Brain pericyte (primary cell): ENCODE measurements at regions not wholly inside any gene's neighbourhood (a gene's known extent, or its start where the extent isn't known, plus 50 kb on each side); places are given as distances from the start of the nearest gene placed in this dataset.
"Not testable (repeated sequence)": the region's sequence is repeated elsewhere in the genome, so short reads cannot be mapped to it uniquely, and the experiment has no call there.

ENCODE experiments used
- DNase-seq: peaks from one replicate; pipeline ENCODE4 v3.0.0-alpha.2; 2012; ENCODE audit warnings: low read depth, low spot score

DNA sequence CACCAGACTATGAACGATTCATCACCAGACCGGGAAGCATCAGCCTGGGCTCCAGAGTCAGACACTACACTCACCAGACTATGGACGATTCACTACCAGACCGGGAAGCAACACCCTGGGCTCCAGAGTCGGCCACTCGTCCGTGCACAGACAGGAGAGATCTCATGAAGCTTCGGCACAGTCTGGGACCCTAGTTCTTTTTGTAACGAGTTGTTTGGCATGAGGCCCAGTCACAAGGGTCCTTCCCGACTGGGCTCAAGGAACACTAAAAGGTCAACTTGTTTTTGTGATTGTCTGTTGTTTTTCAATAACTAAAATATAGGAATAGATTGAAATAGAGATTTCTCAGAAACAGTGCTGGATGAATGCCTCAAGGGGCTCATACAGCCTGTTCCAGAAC, 1141.6 kb upstream of the MIR17HG start:
- DNase-seq: no peak

DNA sequence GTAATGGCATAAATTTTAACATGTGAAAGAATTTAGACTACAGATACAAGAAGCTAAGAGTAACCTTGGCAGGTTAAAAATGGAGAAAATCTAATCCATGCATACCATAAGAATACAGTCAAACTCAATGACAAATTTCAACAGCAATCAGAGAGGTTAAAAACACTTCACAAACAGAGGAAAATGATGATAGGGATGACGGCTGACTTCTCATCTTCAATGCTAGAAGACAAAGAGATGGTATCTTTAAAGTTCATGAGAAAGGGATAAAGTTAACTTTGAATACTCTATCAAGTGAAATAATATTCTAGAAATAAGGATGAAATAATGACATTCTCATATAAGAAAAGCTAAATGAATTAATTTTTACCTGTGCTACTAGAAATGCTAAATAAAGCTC, 1130.2 kb upstream of the MIR17HG start:
- no peak for DNase-seq

DNA sequence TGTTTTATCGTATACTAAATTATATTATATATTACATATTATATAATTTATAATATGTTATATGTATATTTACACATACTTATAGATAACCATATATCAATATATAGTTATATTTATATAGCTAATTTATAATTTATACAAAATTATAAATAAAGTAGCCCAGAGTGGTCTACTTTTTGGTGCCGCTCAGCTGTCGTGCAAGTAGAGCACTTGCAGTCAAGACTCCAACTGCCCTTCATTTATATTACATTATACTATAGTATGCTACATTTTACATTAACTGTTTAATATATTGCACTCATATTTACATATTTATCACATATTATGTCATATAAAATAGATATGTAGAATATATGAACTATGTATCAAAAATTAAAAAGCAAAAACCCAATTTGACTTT, 1124.7 kb upstream of the MIR17HG start:
- DNase-seq: no peak

DNA sequence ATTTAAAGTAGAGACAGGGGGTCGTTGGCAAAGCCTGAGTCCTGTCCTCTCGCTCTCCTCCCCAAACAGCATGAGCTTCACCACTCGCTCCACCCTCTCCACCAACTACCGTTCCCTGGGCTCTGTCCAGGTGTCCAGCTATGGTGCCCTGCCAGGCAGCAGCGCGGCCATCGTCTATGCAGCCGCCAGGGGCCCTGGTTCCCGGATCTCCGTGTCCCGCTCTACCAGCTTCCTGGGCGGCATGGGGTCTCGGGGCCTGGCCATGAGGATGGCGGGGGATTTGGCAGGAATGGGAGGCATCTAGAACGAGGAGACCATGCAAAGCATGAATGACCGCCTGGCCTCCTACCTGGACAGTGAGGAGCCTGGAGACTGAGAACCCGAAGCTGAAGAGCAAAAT, 1117.2 kb upstream of the MIR17HG start:
- no peak for DNase-seq

DNA sequence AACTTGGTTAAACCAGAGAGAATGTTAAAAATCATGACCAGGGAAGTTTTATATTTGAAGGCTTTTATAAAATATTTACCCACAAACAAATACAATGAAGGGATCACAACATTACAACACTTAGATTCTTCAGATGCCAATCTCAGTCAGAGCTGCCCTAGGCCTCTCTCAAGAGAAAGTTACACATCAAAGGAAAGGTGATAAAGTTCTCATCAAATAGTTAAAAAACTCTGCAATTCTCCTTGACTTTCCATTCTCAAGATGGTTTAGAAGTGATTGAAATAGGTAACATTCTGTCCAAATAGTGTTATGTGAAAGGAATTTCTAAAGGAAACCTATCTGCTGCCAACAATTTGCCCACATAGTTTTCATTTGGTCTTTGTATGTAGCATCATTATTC, 1115.2 kb upstream of the MIR17HG start:
- DNase-seq: no peak

DNA sequence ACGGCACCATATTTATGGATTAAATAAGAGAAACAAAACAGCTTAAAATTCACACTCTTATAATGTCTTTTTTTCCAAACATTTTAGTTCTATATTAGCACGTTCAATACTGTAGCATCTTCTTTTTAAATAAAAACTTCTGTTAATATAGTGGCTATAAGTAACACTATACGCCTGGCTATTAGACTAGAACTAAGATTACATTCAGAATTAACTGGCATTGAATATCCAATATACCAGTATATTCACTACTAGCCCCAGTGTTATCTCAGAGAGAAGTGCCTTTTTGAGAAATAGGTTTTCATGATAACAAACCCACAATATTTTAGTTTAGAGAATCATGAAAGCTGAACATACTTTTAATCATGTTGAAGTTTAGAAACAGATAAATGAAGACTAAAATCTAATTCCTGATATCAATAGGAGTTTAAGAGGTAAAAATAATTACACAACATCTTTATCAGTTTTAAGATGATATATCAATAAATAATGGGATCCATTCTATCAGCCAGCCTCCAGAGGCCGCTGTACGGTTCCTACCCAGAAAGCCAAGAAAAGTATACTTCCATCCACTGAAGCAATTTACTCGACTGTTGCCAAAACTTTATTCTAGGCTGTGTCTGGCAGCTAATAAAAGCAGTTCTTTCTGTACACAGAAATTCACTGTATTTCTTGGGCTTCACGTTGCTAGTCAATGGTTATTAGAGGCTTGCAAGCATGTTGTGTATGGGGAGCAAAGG, 1113.4 kb upstream of the MIR17HG start:
- no peak for DNase-seq

DNA sequence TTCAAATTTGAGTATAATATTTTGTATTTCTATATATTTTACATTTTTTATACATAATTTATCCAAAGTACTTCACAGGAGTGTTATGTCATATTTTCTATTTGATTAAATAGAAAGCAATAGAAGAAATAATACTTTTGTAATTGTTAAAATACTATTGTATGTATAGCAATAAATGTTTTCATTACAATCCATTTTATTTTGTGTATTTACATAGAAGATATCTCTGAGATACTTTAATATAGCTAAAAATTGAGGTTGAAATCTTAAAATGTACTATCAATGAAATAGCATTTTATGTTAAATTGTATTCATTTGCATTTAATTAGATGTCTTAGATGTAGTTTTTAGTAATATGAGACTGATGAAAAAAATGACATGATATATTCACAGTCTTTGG, 1109.6 kb upstream of the MIR17HG start:
- no peak for DNase-seq

DNA sequence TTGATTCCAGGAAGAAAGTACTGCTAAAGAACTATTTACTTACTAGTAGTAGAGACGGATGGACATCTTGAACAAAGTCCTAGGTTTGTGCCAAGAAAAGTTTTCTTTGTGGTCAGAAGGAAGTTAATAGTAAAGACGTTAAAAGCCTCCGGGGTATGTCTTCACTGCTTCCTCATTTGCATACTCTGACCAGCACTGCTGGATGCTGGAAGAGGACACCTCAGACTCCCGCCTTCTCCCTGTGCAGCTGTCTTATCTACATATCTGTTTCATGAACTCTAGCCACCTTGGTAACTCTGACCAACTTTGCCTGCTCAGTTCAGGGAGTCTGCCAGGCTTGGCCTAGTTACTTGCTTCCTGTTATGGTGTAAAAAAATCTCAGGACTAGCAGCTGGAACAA, 1109.1 kb upstream of the MIR17HG start:
- no peak for DNase-seq

DNA sequence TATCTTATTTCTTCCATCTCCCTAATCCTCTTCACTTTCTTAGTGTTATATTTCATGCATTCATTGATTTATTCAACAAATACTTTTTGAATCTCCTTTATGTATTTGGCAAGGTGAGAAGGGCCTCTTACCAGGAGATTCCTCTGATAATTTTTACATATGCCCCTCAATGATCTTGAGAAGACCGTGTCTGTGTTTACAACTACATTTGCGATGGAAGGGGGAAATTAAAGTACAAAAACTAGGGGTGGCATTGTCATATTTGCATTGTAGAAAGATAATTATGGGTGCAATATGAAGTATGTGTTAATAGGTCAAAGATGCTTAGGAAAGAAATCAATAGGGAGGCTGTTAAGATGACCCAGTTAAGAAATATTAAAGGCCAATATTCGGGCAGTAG, 1108.4 kb upstream of the MIR17HG start:
- no peak for DNase-seq

DNA sequence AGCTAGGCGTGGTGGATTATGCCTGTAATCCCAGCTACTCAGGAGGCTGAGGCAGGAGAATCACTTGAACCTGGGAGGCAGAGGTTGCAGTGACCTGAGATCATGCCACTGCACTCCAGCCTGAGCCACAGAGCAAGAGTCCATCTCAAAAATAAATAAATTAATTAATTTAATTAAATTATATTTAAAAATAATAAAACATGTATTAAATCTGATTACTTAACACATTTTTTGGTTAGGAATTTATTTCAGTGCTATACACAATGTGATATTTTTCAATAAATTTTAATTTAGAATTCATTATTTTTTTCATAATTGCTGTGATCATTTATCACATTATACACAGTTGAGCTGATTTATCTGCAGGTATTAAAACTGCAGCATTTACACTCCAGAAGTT, 1101.5 kb upstream of the MIR17HG start:
- DNase-seq: no peak

DNA sequence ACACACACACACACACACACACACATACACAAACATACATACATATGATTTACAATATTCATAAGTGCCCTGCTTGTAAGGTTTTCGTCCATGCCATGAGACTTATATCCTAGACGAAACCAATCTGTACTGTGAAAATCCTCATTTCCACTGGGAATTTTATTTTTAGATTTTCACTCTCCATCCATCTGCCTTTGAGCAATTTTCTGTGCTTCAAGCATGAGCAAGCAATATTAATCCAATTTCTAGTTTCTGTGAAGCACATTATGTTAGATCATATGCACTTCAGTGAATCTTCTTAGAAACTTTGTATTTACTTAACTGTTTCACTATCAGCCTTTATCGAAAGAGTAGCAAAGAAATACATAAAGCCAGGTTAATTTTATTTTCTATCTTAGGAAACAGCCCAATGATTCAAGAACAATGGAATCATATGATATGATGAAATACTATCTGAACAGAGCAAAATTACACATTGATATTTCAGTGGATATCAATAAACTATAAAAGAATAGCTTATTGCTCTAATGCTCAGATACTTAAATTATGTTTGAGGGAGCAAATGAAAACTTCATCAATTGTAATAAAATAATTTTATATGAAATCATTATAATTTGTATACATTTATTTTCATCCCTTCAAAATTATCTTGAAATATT, 1100.7 kb upstream of the MIR17HG start:
- no peak for DNase-seq

DNA sequence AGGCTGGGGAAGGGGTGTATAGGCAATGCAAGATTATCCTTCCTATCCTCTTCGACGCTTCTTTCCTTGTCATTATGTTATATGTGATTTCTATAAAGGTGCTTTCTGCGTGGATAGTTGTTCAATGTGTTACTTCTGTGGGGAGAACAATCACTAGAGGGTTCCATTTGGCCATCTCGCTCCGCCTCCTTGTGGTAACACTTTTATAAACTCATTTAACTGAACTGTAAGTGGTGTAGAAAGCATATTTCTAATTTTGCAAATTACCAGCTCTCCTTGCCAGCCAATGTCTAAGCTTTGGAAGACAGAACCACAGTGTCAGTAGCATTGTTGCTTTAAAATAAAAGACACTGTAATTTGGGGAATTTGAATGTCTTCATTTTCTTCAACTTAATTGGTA, 1093.7 kb upstream of the MIR17HG start:
- DNase-seq: no peak

DNA sequence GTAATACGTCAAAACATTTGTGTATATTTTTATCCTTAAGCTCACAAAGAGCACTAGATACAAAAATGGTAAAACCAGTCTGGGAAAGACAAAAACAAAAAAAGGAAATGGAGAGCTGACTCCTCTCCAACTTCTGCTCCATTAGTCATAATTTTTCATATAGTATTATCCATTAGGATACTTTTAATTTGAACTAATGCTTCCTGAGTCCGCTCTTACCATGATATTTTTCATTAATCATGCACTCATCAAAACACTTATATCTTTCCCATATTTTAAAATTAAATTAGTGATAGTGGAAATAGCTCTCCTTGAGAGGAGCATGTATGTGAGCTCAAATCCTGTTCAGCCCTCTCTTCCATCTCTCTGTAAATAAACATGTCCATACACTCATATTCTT, 1093.0 kb upstream of the MIR17HG start:
- no peak for DNase-seq

DNA sequence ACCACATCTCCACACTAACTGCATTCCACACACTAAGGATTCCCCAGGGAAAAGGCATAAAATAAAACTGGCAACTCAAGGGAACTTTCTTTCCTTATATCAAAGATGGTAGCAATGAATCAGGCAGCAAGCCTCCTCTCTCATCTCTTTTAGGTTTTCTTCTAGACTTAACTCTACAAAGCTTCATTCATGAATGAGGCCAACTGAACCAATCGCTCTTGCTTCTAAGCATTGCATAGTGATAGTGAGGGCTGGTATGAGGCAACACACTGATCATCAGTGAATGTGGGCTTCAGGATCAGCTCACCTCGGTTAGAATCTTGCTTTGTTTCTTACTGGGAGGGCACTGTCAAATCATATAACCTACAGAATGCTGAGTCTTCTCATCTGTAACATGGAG, 1090.7 kb upstream of the MIR17HG start:
- no peak for DNase-seq

DNA sequence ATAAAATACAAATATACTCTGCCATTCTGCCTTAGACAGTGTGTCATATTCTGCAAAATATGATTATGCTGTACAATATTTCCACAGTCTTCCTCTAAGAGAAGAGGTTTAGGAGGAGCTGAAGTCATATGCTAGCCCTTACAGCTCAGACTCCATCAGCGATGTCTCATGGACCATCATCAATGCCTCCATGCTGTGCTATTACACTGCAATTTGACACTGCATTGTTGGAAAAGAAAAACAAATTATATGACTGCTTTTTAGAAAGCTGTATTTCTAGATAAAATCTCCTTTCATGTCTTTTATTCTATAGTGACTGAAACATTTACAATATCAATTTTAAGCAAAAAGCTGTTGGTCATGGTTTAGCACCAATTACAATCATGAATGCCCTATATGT, 1089.4 kb upstream of the MIR17HG start:
- no peak for DNase-seq

DNA sequence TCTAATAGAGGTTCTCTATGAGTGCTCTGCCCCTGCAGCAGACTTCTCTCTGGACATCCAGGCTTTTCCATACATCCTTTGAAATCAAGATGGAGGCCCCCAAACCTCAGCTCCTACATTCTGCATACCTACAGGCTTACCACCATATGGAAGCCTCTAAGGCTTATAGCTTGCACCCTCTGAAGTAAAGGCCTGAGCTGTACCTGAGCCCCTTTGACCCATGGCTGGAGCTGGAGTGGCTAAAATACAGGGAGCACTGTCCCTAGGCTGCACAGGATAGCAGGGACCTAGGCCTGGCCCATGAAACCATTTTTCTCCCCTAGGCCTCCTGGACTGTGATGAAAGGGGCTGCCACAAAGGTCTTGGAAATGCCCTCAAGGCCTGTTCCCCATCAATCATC, 1086.1 kb upstream of the MIR17HG start:
- DNase-seq: no peak

DNA sequence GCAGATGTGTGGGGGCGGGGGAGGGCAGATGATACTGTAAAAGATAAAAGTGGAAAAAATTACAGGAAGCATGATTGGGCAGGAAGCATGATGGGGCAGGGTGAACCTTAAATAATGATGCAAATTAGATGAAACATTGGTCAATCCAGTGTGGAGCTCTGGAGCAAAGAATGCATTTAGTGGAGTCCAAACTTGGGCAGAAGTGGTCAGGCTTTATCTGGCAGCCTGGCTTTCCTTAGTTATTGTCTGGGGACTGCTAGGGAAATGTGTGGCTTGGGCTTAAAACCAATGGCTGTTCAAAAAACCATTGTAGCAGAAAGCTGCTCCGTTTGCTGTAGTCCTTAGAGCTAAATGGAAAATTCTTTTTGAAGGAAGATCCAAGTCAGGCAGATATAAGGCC, 1077.3 kb upstream of the MIR17HG start:
- DNase-seq: no peak

DNA sequence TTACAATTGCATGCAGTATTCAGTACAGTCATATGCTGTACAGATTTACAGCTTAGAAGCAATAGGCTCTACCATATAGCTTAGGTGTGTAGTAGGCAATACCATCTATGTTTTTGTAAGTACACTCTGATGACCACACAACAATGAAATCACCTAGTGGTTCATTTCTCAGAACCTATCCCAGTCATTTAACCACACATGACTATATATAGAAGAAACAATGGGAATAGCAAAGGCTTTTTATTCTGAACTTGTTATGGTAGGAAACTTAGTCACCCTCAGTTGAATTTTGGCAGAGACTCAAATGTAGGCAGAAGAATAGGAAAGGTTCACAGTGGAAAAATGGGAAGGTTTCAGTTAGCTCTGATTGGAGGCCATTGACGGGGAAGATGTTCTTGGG, 1075.1 kb upstream of the MIR17HG start:
- no peak for DNase-seq

DNA sequence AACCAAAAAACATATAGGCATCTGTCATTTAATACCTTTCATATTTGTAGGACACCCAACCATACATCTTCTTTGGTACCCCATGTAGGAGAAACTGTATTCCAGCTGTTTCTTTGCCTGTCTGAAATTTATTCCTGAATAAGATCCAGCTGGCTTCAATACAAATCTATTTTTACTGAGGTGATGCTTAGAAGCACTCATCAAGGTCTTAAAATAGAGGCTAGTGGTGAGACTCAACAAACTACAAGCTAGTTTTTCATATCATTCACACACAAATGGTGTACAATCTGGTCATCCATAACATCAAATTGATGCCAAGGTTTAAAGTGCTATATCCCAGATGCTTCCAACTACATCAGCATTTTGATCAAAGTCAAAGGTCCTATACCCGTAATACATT, 1071.3 kb upstream of the MIR17HG start:
- no peak for DNase-seq

DNA sequence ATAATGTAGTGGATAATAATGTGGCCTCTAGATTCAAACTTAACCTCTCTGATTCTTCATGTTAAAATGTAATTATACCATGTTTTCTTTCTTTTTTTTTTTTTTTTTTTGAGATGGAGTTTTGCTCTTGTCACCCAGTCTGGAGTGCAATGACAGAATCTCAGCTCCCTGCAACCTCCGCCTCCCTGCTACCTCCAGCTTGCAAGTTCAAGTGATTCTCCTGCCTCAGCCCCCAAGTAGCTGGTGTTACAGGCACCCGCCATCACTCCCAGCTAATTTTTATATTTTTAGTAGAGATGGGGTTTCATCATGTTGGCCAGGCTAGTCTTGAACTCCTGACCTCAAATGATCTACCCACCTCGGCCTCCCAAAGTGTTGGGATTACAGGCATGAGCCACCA, 1069.3 kb upstream of the MIR17HG start:
- DNase-seq: not testable (repeated sequence)

DNA sequence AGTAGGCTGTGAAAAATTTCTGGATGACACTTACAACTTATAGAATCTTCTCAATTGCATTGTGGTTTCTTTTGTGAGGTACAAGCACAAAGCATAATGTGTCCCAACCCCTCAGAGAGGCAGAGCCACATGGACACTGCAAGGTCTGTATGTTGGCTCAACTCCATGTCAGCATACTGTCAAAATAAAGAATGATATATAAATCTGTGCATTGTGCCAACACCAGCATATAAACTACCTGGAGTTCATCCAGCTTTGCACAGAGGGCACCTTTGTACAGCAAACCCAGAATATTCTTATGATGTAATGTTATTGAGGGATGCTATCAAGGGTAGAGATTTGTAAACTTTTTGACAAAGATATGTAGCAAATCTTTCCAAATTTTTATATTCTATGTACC, 1065.8 kb upstream of the MIR17HG start:
- DNase-seq: no peak

DNA sequence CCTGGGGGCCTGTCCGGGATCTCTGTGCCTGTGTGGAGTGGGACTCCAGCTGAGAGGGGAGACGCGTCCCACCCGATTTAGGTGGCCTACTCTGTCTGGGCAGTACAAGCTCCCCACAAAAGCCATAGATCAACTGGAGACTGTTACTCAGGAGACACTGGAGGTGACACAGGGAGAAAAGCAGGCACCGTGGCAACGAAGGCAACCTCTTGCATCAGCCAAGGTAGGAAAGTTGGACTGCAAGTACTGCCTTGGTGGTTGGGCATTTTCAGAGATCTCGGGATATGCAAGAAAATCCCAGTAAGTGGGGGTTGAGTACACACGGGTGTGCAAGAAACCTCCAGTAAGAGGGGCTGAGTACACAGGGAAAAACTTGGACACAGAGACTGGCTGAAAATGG, 1060.0 kb upstream of the MIR17HG start:
- no peak for DNase-seq

DNA sequence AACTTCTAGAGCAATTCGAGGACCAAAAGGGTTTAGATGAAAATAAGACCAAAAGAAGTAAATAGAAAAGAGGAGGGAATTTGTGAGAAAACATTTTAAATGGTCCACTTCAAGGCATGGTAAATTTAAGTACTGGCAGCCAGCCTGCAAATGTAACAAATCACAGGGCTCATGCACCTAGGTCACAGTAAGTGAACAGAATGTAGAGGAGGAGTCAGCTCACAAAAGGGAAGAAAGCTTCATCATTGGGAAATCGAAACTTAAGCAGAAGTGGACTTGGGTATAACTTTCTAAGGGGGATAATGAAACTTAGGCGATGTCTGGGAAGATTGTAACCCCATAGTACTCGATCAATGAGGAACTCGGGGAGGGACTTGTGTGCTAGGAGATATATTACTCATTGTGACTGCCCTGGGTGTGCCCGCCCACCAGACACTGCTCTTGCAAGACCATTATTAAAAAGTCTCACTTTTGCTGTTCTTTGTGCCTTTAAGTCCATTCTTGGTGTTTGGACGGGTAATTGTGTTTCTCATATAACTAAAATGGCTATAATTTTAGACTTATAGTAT, 1053.6 kb upstream of the MIR17HG start:
- DNase-seq: no peak
